AG04449 (cell line): ENCODE measurements at regions not wholly inside any gene's neighbourhood (a gene's known extent, or its start where the extent isn't known, plus 50 kb on each side); places are given as distances from the start of the nearest gene placed in this dataset.

Experiments used
- CTCF ChIA-PET: fragments of 350-600 bp; formaldehyde crosslinking; extraction: SDS; loops from one replicate; lab custom pipeline; 2021; ENCODE audit warnings: antibody characterized with exemption; lab: Yijun Ruan, JAX
- POLR2A ChIA-PET: fragments of 400-600, 350-600 bp; formaldehyde crosslinking; extraction: SDS; loops from one replicate; lab custom pipeline; 2020; ENCODE audit warnings: antibody characterized with exemption, inconsistent platforms; lab: Yijun Ruan, JAX
- DNase-seq: peaks from one replicate; pipeline ENCODE4 v3.0.0-alpha.2; 2010; ENCODE audit warnings: low read depth, low spot score
- H3K4me3 ChIP-seq: 2 replicates; pipeline ENCODE4 v1.5.1; 2011; ENCODE audit warnings: low read depth, mild to moderate bottlenecking, control low read depth, low read length
- TF ChIP-seq, protein P1 (sequence below): IDR thresholded peaks from one replicate; pipeline ENCODE4 v1.5.1; 2011; ENCODE audit warnings: mild to moderate bottlenecking, moderate library complexity, low read length, control low read depth, inconsistent platforms; ENCODE audit not compliant: insufficient read depth; ENCODE audit errors: missing control alignments

DNA sequence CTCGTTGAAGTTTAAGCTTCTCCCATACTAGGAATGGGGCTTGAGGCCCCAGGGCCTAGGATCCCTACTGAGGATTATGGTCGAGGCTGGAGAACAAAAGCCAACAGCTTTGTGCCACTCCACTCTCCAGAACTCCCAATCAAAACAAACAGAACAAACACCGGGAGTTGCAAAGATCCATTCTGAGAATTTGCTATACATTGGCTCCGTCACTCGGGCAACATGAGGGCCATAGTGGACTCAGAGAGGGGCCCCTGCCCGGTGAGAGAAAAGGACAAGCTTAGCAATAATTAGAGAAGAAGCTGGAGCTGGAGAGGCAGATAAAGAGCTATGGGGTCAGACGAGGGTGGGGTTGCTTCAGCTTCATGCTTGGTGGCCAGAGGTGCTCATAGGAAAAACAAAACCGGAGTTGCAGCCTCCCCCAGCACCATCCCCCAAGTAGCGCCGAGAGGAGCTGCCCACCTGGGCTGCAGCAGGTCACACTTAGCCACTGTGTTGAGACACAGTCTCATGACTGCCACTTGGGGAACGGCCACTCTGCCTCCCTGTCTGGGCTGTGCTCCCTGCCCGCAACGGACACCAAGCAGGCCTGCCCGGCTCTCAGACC, 142.3 kb upstream of the HAAO start:
- ChIA-PET POLR2A (no interaction called here), CTCF (interaction anchor here (0.8 to 13.3 kb wide), 7 partner anchors 9 to 295 kb away, joined by 3 to 126 read pairs (median 6); no protein-coding TSS in a partner anchor)
- TF ChIP-seq, protein P1, sequence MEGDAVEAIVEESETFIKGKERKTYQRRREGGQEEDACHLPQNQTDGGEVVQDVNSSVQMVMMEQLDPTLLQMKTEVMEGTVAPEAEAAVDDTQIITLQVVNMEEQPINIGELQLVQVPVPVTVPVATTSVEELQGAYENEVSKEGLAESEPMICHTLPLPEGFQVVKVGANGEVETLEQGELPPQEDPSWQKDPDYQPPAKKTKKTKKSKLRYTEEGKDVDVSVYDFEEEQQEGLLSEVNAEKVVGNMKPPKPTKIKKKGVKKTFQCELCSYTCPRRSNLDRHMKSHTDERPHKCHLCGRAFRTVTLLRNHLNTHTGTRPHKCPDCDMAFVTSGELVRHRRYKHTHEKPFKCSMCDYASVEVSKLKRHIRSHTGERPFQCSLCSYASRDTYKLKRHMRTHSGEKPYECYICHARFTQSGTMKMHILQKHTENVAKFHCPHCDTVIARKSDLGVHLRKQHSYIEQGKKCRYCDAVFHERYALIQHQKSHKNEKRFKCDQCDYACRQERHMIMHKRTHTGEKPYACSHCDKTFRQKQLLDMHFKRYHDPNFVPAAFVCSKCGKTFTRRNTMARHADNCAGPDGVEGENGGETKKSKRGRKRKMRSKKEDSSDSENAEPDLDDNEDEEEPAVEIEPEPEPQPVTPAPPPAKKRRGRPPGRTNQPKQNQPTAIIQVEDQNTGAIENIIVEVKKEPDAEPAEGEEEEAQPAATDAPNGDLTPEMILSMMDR = no peak
- no peak for DNase-seq
- no peak overlapping the region for H3K4me3 ChIP-seq

- DNase-seq = no peak
- H3K4me3 ChIP-seq = no peak overlapping the region
- POLR2A ChIA-PET = no interaction called here
- CTCF ChIA-PET = interaction anchor here (0.8 to 13.3 kb wide), 6 partner anchors 10 to 295 kb away, joined by 3 to 126 read pairs (median 10); no protein-coding TSS in a partner anchor
- TF ChIP-seq, protein P1 = no peak
Measured at GRCh38 chr2:42933824-42934254, 141.5 kb upstream of the HAAO start.

GRCh38 chr2:42932271-42933151, 140.1 kb upstream of the HAAO start:
- ChIA-PET POLR2A (interaction anchor here (0.9 kb wide), 1 partner anchor 294 kb away, joined by 3 read pairs; the partner anchor contains the start of gene ZFP36L2), CTCF (interaction anchor here (0.8 to 13.3 kb wide), 10 partner anchors 9 to 606 kb away, joined by 3 to 126 read pairs (median 4); no protein-coding TSS in a partner anchor)
- no peak overlapping the region for H3K4me3 ChIP-seq
- DNase-seq = no peak
- TF ChIP-seq, protein P1 = no peak

GRCh38 chr2:42931818-42932195, 139.4 kb upstream of the HAAO start:
- ChIA-PET POLR2A (interaction anchor here (0.9 kb wide), 1 partner anchor 295 kb away, joined by 3 read pairs; the partner anchor contains the start of gene ZFP36L2), CTCF (interaction anchor here (1.2 to 13.3 kb wide), 5 partner anchors 12 to 607 kb away, joined by 3 to 126 read pairs (median 13); no protein-coding TSS in a partner anchor)
- TF ChIP-seq, protein P1 = no peak
- H3K4me3 ChIP-seq = no peak overlapping the region
- no peak for DNase-seq

DNA sequence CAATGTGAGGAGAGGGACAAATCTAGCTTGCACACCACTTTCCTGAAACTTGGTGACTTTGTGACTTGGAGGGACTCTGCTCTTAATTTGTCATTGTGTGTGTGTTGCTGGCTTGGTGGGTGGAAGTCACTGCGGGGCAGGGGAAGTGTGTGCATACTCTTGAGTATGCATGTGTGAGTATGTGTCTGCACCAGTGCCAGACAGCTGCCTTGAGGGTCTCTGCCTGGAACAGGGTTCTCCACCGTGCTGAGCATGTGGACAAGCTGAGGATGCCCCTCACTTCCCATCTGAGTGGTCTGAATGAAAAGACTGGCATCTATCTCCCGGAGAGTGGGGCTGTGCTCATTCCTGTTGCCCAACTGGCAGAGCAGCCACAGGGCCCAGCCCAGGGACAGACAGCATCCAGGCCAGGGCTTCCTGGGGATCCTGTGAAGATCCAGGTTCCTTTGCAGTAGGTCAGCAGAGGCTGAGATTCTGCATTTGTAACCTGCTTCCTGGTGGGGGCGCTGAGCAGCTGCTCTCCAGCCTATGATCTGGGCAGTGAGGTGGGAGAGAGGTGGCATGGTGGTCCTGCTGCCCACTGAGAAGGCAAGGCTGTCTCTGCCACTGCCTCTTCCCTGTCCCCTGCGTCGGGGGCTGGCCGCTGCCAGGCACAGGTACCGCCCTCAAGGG, 138.9 kb upstream of the HAAO start:
- POLR2A ChIA-PET = interaction anchor here (0.9 kb wide), 1 partner anchor 295 kb away, joined by 3 read pairs; the partner anchor contains the start of gene ZFP36L2
- TF ChIP-seq, protein P1 = peak; percentile 35
- DNase-seq = no peak
- CTCF ChIA-PET = interaction anchor here (0.9 to 13.3 kb wide), 8 partner anchors 13 to 607 kb away, joined by 3 to 126 read pairs (median 8); no protein-coding TSS in a partner anchor
- H3K4me3 ChIP-seq = no peak overlapping the region
